SH-SY5Y (cell line): ENCODE measurements at regions not wholly inside any gene's neighbourhood (a gene's known extent, or its start where the extent isn't known, plus 50 kb on each side); places are given as distances from the start of the nearest gene placed in this dataset.

Source experiments
- GATA2 ChIP-seq: IDR thresholded peaks from 2 replicates; pipeline ENCODE4 v1.6.1; 2011; ENCODE audit warnings: mild to moderate bottlenecking, low read depth, low read length
- GATA3 ChIP-seq: IDR thresholded peaks from 2 replicates; pipeline ENCODE4 v1.6.1; 2011; ENCODE audit warnings: low read depth, mild to moderate bottlenecking, low read length, moderate library complexity

DNA sequence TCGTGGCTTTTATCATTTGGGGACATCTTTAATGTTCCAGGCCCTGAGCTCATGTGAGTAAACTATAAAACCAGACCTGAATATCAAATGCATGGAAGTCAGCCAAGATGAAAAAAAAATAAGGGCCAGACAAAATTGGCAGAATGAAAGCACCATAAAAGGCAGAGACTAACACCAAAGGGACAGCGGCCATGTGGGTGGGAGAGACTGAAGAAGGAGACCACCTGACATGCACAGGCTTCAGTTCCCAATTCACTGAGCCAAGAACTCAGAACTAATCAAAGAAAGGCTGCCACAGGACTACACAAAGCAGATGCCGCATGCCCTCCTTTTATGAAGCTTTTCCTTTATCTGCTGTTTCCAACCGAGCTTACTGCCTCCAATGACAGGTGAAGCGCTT, 267.1 kb downstream of the RAD51AP2 start:
- TF ChIP-seq GATA2 (peak; percentile 27; the same call in 1 of the 2 replicates), GATA3 (no peak)
